Bronchial epithelial cell (primary cell): ENCODE measurements at regions not wholly inside any gene's neighbourhood (a gene's known extent, or its start where the extent isn't known, plus 50 kb on each side); places are given as distances from the start of the nearest gene placed in this dataset.

ENCODE experiments used
- DNase-seq: peaks from one replicate; pipeline ENCODE4 v3.0.0-alpha.2; 2010; ENCODE audit warnings: low read depth
- FAIRE-seq: peaks from 2 replicates; lab custom pipeline; 2011; peaks lifted over from hg19 to GRCh38; lab: Jason Lieb, UNC
- H3K27me3 ChIP-seq: 2 replicates; pipeline ENCODE4 v1.5.1; 2011; ENCODE audit warnings: low read length; ENCODE audit not compliant: control insufficient read depth, insufficient read depth
- H3K36me3 ChIP-seq: 2 replicates; pipeline ENCODE4 v1.5.1; 2011; ENCODE audit warnings: low read length; ENCODE audit not compliant: control insufficient read depth, insufficient read depth
- H3K4me3 ChIP-seq: 2 replicates; pipeline ENCODE4 v1.5.1; 2011; ENCODE audit warnings: mild to moderate bottlenecking, low read depth, low read length, control low read depth
- CTCF ChIP-seq: IDR thresholded peaks from 2 replicates; pipeline ENCODE4 v1.5.1; 2011; ENCODE audit warnings: mild to moderate bottlenecking, moderate library complexity, low read length, control low read depth, inconsistent platforms; ENCODE audit not compliant: insufficient read depth, severe bottlenecking

GRCh38 chr3:84504761-84505160 is 454.0 kb upstream of the CADM2 start:
- H3K27me3 ChIP-seq = no peaks in the 10 kb centered on the region
- DNase-seq (no peak), FAIRE-seq (no peak)
- H3K36me3 ChIP-seq = no peaks in the 10 kb centered on the region
- H3K4me3 ChIP-seq = no peak overlapping the region
- TF ChIP-seq CTCF = no peak

- FAIRE-seq = no peak
- H3K36me3 ChIP-seq = no peaks in the 10 kb centered on the region
- no peak overlapping the region for H3K4me3 ChIP-seq
- DNase-seq = no peak
- TF ChIP-seq CTCF = no peak
- H3K27me3 ChIP-seq = no peaks in the 10 kb centered on the region
Observed at GRCh38 chr3:84510007-84510406, 448.8 kb upstream of the CADM2 start.

- no peaks in the 10 kb centered on the region for H3K27me3 ChIP-seq
- DNase-seq (no peak), FAIRE-seq (no peak)
- no peaks in the 10 kb centered on the region for H3K36me3 ChIP-seq
- no peak overlapping the region for H3K4me3 ChIP-seq
- TF ChIP-seq CTCF = no peak
Observed at GRCh38 chr3:84522893-84523292, 435.9 kb upstream of the CADM2 start.

- no peak for TF ChIP-seq CTCF
- H3K4me3 ChIP-seq = no peak overlapping the region
- DNase-seq (no peak), FAIRE-seq (no peak)
- no peaks in the 10 kb centered on the region for H3K27me3 ChIP-seq
- no peaks in the 10 kb centered on the region for H3K36me3 ChIP-seq
Observed at GRCh38 chr3:84536916-84537315, 421.9 kb upstream of the CADM2 start.

- Histone ChIP-seq H3K36me3 (no peaks in the 10 kb centered on the region), H3K4me3 (no peak overlapping the region), H3K27me3 (no peaks in the 10 kb centered on the region)
- TF ChIP-seq CTCF = no peak
- FAIRE-seq (no peak), DNase-seq (no peak)
Observed at GRCh38 chr3:84538597-84538996, 420.2 kb upstream of the CADM2 start.

GRCh38 chr3:84547207-84547606 is 411.6 kb upstream of the CADM2 start:
- no peaks in the 10 kb centered on the region for H3K36me3 ChIP-seq
- DNase-seq (no peak), FAIRE-seq (no peak)
- H3K27me3 ChIP-seq = no peaks in the 10 kb centered on the region
- no peak for TF ChIP-seq CTCF
- H3K4me3 ChIP-seq = no peak overlapping the region
